NCI-H345 treated with DMSO at 0.1 percent for 48 hours (cell line): ENCODE measurements at regions not wholly inside any gene's neighbourhood (a gene's known extent, or its start where the extent isn't known, plus 50 kb on each side); places are given as distances from the start of the nearest gene placed in this dataset.

Source experiments
- DNase-seq: peaks from one replicate; lab custom pipeline; 2025; ENCODE audit not compliant: unreplicated experiment; lab: John Stamatoyannopoulos, UW

GRCh38 chr10:90575125-90575524 is 282.7 kb downstream of the HTR7 start:
- no peak for DNase-seq

GRCh38 chr10:90577569-90577968 is 280.3 kb downstream of the HTR7 start:
- DNase-seq = no peak

- no peak for DNase-seq
Measured at GRCh38 chr10:90579602-90580242, 278.1 kb downstream of the HTR7 start.

- no peak for DNase-seq
Measured at GRCh38 chr10:90583416-90583815, 274.4 kb downstream of the HTR7 start.

GRCh38 chr10:90587081-90587491 is 270.8 kb downstream of the HTR7 start:
- DNase-seq = no peak

GRCh38 chr10:90587561-90587960 is 270.3 kb downstream of the HTR7 start:
- no peak for DNase-seq

- no peak for DNase-seq
Measured at GRCh38 chr10:90588222-90588621, 269.6 kb downstream of the HTR7 start.

- no peak for DNase-seq
Measured at GRCh38 chr10:90589825-90590224, 268.0 kb downstream of the HTR7 start.

- DNase-seq = no peak
Measured at GRCh38 chr10:90591629-90592028, 266.2 kb downstream of the HTR7 start.

GRCh38 chr10:90592638-90593302 is 265.1 kb downstream of the HTR7 start:
- DNase-seq = no peak

GRCh38 chr10:90598513-90598912 is 259.3 kb downstream of the HTR7 start:
- no peak for DNase-seq

- DNase-seq = no peak
Measured at GRCh38 chr10:90602862-90603610, 254.8 kb downstream of the HTR7 start.

GRCh38 chr10:90604636-90605035 is 253.2 kb downstream of the HTR7 start:
- DNase-seq = no peak

- no peak for DNase-seq
Measured at GRCh38 chr10:90605506-90605905, 252.3 kb downstream of the HTR7 start.

GRCh38 chr10:90612276-90612675 is 245.6 kb downstream of the HTR7 start:
- no peak for DNase-seq

- no peak for DNase-seq
Measured at GRCh38 chr10:90614631-90615030, 243.2 kb downstream of the HTR7 start.

GRCh38 chr10:90621577-90621976 is 236.3 kb downstream of the HTR7 start:
- no peak for DNase-seq

GRCh38 chr10:90635111-90635765 is 222.6 kb downstream of the HTR7 start:
- peak; percentile 32 for DNase-seq

GRCh38 chr10:90640756-90641155 is 217.1 kb downstream of the HTR7 start:
- no peak for DNase-seq

- DNase-seq = no peak
Measured at GRCh38 chr10:90641731-90642130, 216.1 kb downstream of the HTR7 start.

GRCh38 chr10:90642136-90642535 is 215.7 kb downstream of the HTR7 start:
- DNase-seq = no peak

- no peak for DNase-seq
Measured at GRCh38 chr10:90642650-90643049, 215.2 kb downstream of the HTR7 start.
